GM21825 (cell line): ENCODE measurements at regions not wholly inside any gene's neighbourhood (a gene's known extent, or its start where the extent isn't known, plus 50 kb on each side); places are given as distances from the start of the nearest gene placed in this dataset.

Experiments used
- ATAC-seq: cut with Tn5 transposase; IDR thresholded peaks from one replicate; pipeline ENCODE4 v1.9.1; 2021; ENCODE audit warnings: mild to moderate bottlenecking, moderate library complexity; ENCODE audit not compliant: unreplicated experiment

DNA sequence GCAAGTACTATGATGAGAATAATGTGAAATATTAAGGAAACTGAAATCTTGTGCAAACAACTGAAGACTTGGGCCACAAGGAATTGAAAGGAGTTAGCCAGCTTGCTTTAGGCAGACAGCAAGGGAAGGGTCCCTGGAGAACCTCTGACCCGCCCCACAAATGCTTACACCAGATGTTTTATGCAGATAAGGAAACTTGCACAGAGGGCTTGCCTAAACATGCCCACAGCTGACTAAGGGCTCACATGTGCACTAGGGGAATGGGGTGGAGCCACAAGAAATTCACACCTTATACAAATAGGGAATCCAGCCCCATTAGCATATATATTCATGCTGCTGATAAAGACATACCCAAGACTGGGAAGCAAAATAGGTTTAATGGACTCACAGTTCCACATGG, 86.1 kb upstream of the CYYR1 start:
- ATAC-seq = no peak

DNA sequence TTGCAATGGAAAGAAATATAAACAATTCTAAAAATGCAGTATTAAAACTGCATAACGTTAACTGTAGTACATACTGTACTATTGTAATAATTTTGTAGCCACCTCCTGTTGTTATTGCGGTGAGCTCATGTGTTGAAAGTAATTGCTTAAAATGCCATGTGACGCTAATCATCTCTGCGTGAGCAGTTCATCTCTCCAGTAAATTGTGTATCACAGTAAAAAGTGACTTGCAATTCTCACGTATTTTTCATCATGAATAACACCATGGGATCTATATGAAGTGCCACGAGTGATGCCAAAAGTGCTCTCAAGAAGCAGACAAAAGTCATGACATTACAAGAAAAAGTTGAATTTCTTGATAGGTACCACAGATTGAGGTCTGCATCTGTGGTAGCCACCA, 82.4 kb upstream of the CYYR1 start:
- ATAC-seq = no peak

DNA sequence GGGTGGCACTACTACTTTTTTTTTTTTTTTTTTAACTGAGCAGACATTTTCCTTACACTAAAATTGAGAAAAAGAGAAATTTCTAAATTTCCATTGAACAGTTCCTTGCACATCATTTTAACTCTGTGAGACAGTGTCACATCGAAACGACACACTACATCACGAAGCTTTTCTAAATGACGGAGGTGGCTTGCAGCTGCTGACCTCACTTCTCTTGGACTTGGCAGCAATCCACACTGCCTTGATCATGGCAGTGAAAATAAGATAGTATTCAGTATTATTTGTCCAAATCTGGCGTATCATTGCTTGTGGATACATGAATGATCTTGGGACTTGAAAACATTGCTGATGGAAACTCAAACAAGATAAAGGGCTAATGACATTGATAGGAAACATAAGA, 80.3 kb upstream of the CYYR1 start:
- ATAC-seq = no peak

DNA sequence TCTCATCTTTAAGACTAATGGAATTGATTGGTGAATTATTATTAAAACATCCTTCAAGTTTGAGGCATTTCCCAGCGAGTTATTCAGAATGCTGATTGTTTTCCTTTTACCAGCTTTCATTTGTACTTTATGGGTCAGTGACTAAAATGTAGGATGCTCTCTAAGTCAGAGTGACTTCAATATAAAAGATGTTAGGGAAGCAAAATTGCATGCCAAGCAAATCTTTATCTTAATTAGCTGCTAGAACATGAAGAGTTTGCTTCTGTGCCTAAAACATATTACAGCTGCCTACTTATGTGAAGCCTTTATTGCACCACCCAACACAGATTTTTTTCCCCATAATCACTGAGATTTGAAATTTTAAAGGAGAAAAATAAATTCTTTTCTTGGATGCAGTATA, 79.8 kb upstream of the CYYR1 start:
- no peak for ATAC-seq

DNA sequence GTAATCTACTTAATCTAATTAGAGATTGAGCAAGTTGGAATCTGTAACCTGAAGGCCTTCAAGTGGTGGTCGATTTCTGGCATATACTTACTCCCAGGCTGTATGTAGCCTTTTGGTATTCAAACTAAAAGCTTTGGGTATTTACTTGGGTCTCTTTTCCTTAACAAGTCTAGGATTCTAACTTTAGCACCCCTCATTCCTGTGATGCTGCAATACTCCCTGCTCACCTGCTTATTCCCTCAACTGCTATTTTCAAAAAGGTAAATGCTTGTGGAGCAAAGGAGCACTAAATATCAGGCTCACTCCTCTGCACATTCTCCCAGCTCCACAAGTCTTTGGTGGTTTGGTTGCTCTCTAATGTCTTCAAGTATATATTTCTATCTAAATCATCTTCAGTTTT, 68.0 kb upstream of the CYYR1 start:
- ATAC-seq = no peak

DNA sequence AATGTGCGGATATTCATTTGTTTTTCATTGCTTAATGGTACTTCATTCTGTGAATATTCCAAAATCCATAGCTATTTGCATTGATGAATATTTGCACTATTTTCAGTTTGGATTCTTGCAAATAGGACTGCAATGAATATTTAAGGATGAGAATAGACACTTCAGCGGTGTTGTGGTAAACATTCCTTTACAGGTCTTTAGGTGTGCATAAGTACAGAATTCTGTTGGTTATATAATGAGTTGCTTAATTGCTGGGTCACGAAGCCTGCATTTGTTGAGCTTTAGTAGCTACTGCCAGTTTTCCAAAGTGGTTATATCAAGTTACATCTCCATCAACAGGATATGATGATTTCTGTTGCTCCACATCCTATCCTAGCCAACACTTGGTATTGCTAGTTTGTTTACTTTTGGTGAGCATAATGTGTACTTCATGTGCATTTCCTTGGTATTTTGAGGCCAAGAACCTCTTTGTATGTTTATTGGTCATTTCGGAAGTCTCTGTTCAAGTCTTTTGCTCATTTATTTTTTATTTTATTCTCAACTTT, 64.2 kb upstream of the CYYR1 start:
- no peak for ATAC-seq

DNA sequence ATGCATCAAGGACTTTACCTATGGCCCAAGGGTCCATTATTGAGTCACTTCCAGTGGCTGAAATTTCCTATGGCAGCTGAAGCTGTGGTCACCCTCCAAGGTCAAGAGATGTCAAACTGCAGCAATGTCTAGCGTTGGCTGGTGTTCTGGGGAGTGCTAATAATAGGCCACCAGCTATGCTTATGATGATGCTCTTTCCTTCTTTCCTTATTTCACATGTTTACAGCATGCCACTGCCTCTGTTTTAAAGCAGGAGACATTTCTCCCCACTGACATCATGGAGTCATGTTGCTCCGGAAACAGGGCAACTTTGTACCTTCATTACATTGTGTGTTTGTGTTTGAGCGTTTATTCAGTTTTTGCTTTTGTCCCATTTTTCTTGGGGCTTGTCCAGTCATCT, 62.6 kb upstream of the CYYR1 start:
- no peak for ATAC-seq

DNA sequence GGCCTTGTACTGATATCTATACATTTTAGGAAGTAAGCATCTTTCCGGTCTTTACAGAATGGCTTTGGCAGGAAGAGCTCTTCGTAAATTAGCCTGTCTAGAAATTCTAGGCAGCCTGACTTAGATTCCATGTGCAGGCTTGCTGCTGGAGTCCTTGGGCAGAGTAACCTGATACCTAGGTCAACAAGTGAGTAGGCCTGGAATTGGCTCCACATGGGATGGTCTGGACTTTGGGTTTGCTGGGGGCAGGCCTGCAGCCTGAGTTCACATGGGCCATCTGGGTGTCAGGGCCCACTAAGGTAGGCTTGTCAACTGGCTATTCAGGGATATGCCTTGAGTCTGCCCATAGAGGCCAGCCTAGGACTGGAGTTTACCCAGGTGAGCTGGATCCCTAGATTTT, 59.6 kb upstream of the CYYR1 start:
- no peak for ATAC-seq

DNA sequence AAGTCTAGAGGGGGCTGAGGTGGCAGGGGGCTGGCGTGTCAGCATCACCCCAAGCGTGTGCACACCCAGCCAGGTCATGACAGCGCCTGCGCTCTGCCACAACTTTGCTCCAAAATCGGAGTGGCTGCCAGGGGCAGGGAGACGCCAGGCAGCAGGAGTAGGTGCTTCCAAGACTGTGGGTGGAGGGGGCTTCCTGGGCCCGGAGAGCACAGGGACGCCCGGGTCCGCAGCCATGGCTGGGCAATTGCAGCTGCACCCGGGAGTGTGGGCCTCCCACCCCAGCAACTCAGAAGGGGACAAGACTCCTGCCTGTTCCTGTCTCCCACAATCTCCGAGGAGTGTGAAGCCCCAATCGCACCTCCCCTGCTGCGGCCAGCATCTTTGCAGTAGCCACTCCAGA, 53.1 kb upstream of the CYYR1 start:
- no peak for ATAC-seq

DNA sequence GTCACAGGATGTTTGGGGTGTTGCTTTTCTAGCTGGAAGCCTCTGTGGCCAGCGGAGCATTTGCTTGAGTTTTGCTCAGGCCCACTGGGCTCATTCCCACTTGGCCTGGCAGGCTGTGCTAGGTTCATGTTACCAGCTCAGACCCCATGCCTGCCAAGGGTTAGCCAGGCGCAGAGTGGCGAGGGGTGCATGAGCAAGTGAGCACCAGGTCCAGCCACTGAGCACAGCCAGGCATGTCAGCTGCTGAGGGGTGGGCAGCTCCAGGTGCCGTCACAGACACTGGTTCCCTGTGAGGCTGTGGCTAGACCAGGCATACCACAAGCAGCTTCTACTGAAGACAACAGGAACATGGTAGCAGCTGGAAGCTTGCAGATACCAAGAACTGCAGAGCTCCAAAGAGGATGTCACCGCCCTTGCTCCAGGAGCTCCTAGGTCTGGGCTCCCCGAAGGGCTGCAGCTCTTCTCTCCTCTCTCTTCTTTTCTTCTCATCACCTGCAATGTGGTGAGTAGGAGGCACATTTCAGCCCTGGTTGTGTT, 52.0 kb upstream of the CYYR1 start:
- ATAC-seq = no peak
